Mucosa of stomach (tissue), 1 donor: ENCODE measurements at regions not wholly inside any gene's neighbourhood (a gene's known extent, or its start where the extent isn't known, plus 50 kb on each side); places are given as distances from the start of the nearest gene placed in this dataset.
"Not testable (repeated sequence)": the region's sequence is repeated elsewhere in the genome, so short reads cannot be mapped to it uniquely, and the experiment has no call there.

Experiments
- H3K27me3 ChIP-seq: one replicate; pipeline ENCODE4 v1.7.0; 2013; ENCODE audit warnings: mild to moderate bottlenecking, low read length; ENCODE audit not compliant: control insufficient read depth, insufficient read depth
- H3K36me3 ChIP-seq: one replicate; pipeline ENCODE4 v1.7.0; 2013; ENCODE audit warnings: low read length; ENCODE audit not compliant: control insufficient read depth, insufficient read depth
- H3K4me1 ChIP-seq: one replicate; pipeline ENCODE4 v1.7.0; 2013; ENCODE audit warnings: mild to moderate bottlenecking, low read length; ENCODE audit not compliant: control insufficient read depth, insufficient read depth
- H3K4me3 ChIP-seq: one replicate; pipeline ENCODE4 v1.7.0; 2013; ENCODE audit warnings: low read length
- H3K9ac ChIP-seq: one replicate; pipeline ENCODE4 v1.7.0; 2013; ENCODE audit warnings: mild to moderate bottlenecking, low read length, moderate library complexity
- H3K9me3 ChIP-seq: one replicate; pipeline ENCODE4 v1.7.0; 2013; ENCODE audit warnings: mild to moderate bottlenecking, low read length, moderate library complexity; ENCODE audit not compliant: control insufficient read depth
- donor health status: Pancreatic carcinoma.

- H3K9ac ChIP-seq, H3K36me3 ChIP-seq, H3K27me3 ChIP-seq, H3K4me3 ChIP-seq, H3K4me1 ChIP-seq, H3K9me3 ChIP-seq: not testable (repeated sequence)
Measured at GRCh38 chr21:15979493-15979892, 249.7 kb downstream of the USP25 start.

- Histone ChIP-seq H3K4me1 (no peaks in the 10 kb centered on the region), H3K9ac (no peak overlapping the region), H3K9me3 (no peaks in the 10 kb centered on the region), H3K36me3 (no peaks in the 10 kb centered on the region), H3K4me3 (no peak overlapping the region), H3K27me3 (no peaks in the 10 kb centered on the region)
Measured at GRCh38 chr21:15986277-15986676, 256.5 kb downstream of the USP25 start.

DNA sequence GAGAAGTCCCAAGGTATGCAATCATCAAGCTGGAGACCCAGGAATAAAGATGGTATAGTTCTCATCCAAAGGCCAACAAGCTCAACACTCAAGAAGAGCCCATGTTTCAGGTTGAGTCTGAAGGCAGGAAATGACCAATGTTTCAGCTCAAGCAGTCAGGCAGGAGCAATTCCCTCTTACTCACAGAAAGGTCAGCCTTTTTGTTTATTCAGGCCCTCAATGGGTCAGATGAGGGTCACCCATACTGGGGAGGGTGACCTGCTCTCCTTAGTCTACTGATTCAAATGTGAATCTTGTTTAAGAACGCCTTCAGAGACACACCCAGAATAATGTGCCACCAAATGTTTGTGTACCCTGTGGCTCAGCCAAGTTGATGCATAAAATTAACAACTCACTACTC is 262.4 kb downstream of the USP25 start:
- H3K4me3 ChIP-seq, result no peak overlapping the region

DNA sequence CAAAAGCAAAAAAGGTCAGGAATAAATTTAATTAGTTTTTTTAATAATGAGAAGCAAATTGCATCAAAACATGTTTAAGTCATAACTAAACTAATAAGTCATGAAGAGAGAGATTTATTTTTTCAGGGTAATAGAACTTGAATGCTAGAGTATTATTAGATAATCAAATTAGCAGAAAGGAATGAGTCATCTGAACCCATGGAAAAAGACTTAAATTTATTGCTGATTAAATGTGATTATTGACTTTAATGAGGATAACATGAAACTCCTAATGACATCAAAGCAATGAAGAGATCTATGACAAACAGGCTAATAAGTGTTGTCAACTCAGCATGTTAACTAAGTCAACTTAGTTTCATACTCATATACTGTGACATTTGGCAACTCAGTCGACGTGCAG is 264.2 kb downstream of the USP25 start:
- Histone ChIP-seq H3K9me3 (no peaks in the 10 kb centered on the region), H3K36me3 (no peaks in the 10 kb centered on the region), H3K9ac (no peak overlapping the region), H3K4me1 (no peaks in the 10 kb centered on the region), H3K27me3 (no peaks in the 10 kb centered on the region), H3K4me3 (no peak overlapping the region)

More for the DNA sequence above, 262.4 kb downstream of the USP25 start:
- H3K27me3 ChIP-seq, result no peaks in the 10 kb centered on the region
- H3K9ac ChIP-seq, result no peak overlapping the region
- no peaks in the 10 kb centered on the region for H3K36me3 ChIP-seq
- no peaks in the 10 kb centered on the region for H3K4me1 ChIP-seq
- H3K9me3 ChIP-seq, result no peaks in the 10 kb centered on the region

- H3K36me3 ChIP-seq, result no peaks in the 10 kb centered on the region
- no peaks in the 10 kb centered on the region for H3K4me1 ChIP-seq
- no peak overlapping the region for H3K9ac ChIP-seq
- no peak overlapping the region for H3K4me3 ChIP-seq
- no peaks in the 10 kb centered on the region for H3K9me3 ChIP-seq
- no peaks in the 10 kb centered on the region for H3K27me3 ChIP-seq
Measured at GRCh38 chr21:15999741-16000140, 270.0 kb downstream of the USP25 start.

GRCh38 chr21:16002874-16003466 is 273.2 kb downstream of the USP25 start:
- no peaks in the 10 kb centered on the region for H3K9me3 ChIP-seq
- H3K27me3 ChIP-seq, result no peaks in the 10 kb centered on the region
- H3K36me3 ChIP-seq, result no peaks in the 10 kb centered on the region
- no peak overlapping the region for H3K9ac ChIP-seq
- H3K4me3 ChIP-seq, result no peak overlapping the region
- no peaks in the 10 kb centered on the region for H3K4me1 ChIP-seq

GRCh38 chr21:16004086-16004485 is 274.3 kb downstream of the USP25 start:
- no peaks in the 10 kb centered on the region for H3K4me1 ChIP-seq
- H3K9me3 ChIP-seq, result no peaks in the 10 kb centered on the region
- no peaks in the 10 kb centered on the region for H3K27me3 ChIP-seq
- H3K36me3 ChIP-seq, result no peaks in the 10 kb centered on the region
- no peak overlapping the region for H3K4me3 ChIP-seq
- H3K9ac ChIP-seq, result no peak overlapping the region

GRCh38 chr21:16004523-16004922 is 274.7 kb downstream of the USP25 start:
- no peak overlapping the region for H3K4me3 ChIP-seq
- no peak overlapping the region for H3K9ac ChIP-seq
- no peaks in the 10 kb centered on the region for H3K9me3 ChIP-seq
- H3K4me1 ChIP-seq, result no peaks in the 10 kb centered on the region
- H3K27me3 ChIP-seq, result no peaks in the 10 kb centered on the region
- H3K36me3 ChIP-seq, result no peaks in the 10 kb centered on the region

- H3K9me3 ChIP-seq, result no peaks in the 10 kb centered on the region
- H3K4me1 ChIP-seq, result no peaks in the 10 kb centered on the region
- no peaks in the 10 kb centered on the region for H3K36me3 ChIP-seq
- no peaks in the 10 kb centered on the region for H3K27me3 ChIP-seq
- H3K9ac ChIP-seq, result no peak overlapping the region
- no peak overlapping the region for H3K4me3 ChIP-seq
Measured at GRCh38 chr21:16005996-16006395, 276.2 kb downstream of the USP25 start.

DNA sequence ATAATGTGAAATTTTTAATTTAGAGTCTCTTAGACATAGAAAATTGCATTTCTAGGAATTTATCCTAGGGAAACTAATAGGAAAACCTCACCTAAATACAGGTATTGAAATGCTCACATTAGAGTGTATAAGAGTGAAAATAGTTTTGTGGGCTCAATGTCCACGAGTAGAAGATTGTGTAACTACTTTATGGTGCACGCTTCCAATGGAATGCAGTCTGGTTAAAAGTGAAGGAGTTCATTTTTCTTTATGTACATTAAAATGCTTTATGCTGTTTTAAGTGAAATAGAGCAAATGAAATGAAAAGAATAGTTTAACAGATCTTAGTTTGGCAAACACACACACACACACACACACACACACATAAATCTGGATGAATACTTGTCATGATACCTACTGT is 278.2 kb downstream of the USP25 start:
- H3K4me1 ChIP-seq, result no peaks in the 10 kb centered on the region
- H3K9me3 ChIP-seq, result no peaks in the 10 kb centered on the region
- no peak overlapping the region for H3K9ac ChIP-seq
- no peaks in the 10 kb centered on the region for H3K36me3 ChIP-seq
- no peak overlapping the region for H3K4me3 ChIP-seq
- H3K27me3 ChIP-seq, result no peaks in the 10 kb centered on the region

GRCh38 chr21:16011719-16012118 is 281.9 kb downstream of the USP25 start:
- Histone ChIP-seq H3K36me3 (no peaks in the 10 kb centered on the region), H3K27me3 (no peaks in the 10 kb centered on the region), H3K4me1 (no peaks in the 10 kb centered on the region), H3K9me3 (no peaks in the 10 kb centered on the region), H3K9ac (no peak overlapping the region), H3K4me3 (no peak overlapping the region)

DNA sequence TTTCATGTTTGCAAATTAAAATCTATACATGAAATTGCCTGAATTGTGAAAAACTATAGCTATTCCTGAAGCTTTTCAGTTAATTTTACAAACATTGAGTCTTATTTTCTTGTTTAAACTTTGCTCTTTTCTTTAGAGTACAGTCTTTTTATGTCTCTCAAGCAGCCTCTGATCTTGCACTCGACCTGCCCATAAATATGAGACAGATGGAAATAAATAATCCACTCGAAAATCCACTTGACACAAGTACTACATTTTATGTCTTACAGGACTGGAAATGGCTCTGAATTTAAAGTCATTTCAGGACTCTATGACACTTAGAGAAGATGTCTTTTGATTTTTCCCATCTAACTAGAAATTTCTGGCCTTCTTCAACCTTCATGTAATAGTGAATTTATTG is 283.8 kb downstream of the USP25 start:
- no peaks in the 10 kb centered on the region for H3K36me3 ChIP-seq
- no peak overlapping the region for H3K9ac ChIP-seq
- H3K9me3 ChIP-seq, result no peaks in the 10 kb centered on the region
- no peaks in the 10 kb centered on the region for H3K27me3 ChIP-seq
- no peak overlapping the region for H3K4me3 ChIP-seq
- no peaks in the 10 kb centered on the region for H3K4me1 ChIP-seq

GRCh38 chr21:16020878-16021277 is 291.1 kb downstream of the USP25 start:
- Histone ChIP-seq H3K4me3 (no peak overlapping the region), H3K9ac (no peak overlapping the region), H3K9me3 (no peaks in the 10 kb centered on the region), H3K27me3 (no peaks in the 10 kb centered on the region), H3K36me3 (no peaks in the 10 kb centered on the region), H3K4me1 (no peaks in the 10 kb centered on the region)
